Prostate gland (tissue), 2 donors: ENCODE measurements at regions not wholly inside any gene's neighbourhood (a gene's known extent, or its start where the extent isn't known, plus 50 kb on each side); places are given as distances from the start of the nearest gene placed in this dataset.
"Not testable (repeated sequence)": the region's sequence is repeated elsewhere in the genome, so short reads cannot be mapped to it uniquely, and the experiment has no call there.

Experiments
- DNase-seq: peaks from one replicate; pipeline ENCODE4 v3.0.0-alpha.2; 2019; ENCODE audit warnings: low spot score
- H3K27ac ChIP-seq, 2 donors: fragments of 200-600 bp; sonication (generic); 2 replicates each; pipeline ENCODE4 v1.5.1; 2017 to 2019
- H3K27me3 ChIP-seq: fragments of 200-600 bp; sonication (generic); replicated peaks from 2 replicates; pipeline ENCODE4 v1.5.1; 2019; ENCODE audit not compliant: insufficient read depth
- H3K36me3 ChIP-seq, 2 donors: fragments of 200-600 bp; sonication (generic); 1 replicate in 1 of 2; 2 replicates in 1 of 2; pipeline versions ENCODE4 v1.5.1 to v1.8.1; 2017 to 2019
- H3K4me1 ChIP-seq: fragments of 200-600 bp; sonication (generic); replicated peaks from 2 replicates; pipeline ENCODE4 v1.5.1; 2019
- H3K4me3 ChIP-seq, 2 donors: fragments of 200-600 bp; sonication (generic); 2 replicates each; pipeline ENCODE4 v1.5.1; 2017 to 2019
- H3K9me3 ChIP-seq: fragments of 200-600 bp; sonication (generic); 2 replicates; pipeline ENCODE4 v1.5.1; 2017
- WGBS: methylation state at CpG from one replicate; pipeline ENCODE4 v1.1.5; 2018; 5-methylcytosine and 5-hydroxymethylcytosine counted together
- intact Hi-C: fragments of 100-400 bp; cut with DNase I; formaldehyde crosslinking; loops from one replicate; pipeline ENCODE4 v1.14.2; 2022
- small RNA-seq, 2 donors: library from RNA; depleted of rRNA; stranded (forward); fragments of <200 nt; gene quantifications; one replicate each; pipeline ENCODE3, GENCODE V24; 2016

GRCh38 chr10:46845194-46845593 is 66.0 kb upstream of the PTPN20 start:
- H3K27ac ChIP-seq, intact Hi-C loops, H3K4me1 ChIP-seq, H3K36me3 ChIP-seq, H3K9me3 ChIP-seq, H3K4me3 ChIP-seq, DNase-seq, H3K27me3 ChIP-seq: not testable (repeated sequence)
- WGBS, result no CpG with 5 or more reads among the region's 2 CpGs

GRCh38 chr10:46845640-46846039 is 65.6 kb upstream of the PTPN20 start:
- H3K9me3 ChIP-seq, intact Hi-C loops: not testable (repeated sequence)
- WGBS, result 80% methylated on average over 1 of the region's 6 CpGs

GRCh38 chr10:46860753-46861152 is 50.5 kb upstream of the PTPN20 start:
- DNase-seq, intact Hi-C loops, H3K36me3 ChIP-seq, H3K4me1 ChIP-seq, H3K9me3 ChIP-seq, H3K4me3 ChIP-seq, H3K27me3 ChIP-seq, H3K27ac ChIP-seq: not testable (repeated sequence)
- no CpG with 5 or more reads among the region's 1 CpG for WGBS

More at GRCh38 chr10:46845640-46846039, 65.6 kb upstream of the PTPN20 start:
- not testable (repeated sequence) for H3K4me1 ChIP-seq, DNase-seq, H3K4me3 ChIP-seq, H3K27ac ChIP-seq, H3K27me3 ChIP-seq, H3K36me3 ChIP-seq

Small RNAs in the stretch of these regions (small RNA-seq; reads per million reads assigned to genes)
- gene RNA5SP311, result 0 reads per million in 2 donors
